SK-N-SH (cell line): ENCODE measurements at regions not wholly inside any gene's neighbourhood (a gene's known extent, or its start where the extent isn't known, plus 50 kb on each side); places are given as distances from the start of the nearest gene placed in this dataset.

Source experiments
- CTCF ChIA-PET: fragments of 300-600, 350-600 bp; formaldehyde crosslinking; extraction: SDS; loops from one replicate; lab custom pipeline; 2021; lab: Yijun Ruan, JAX
- POLR2A ChIA-PET: fragments of 350-600 bp; sonication (Branson Sonifier 250); formaldehyde crosslinking; extraction: SDS; loops from one replicate; lab custom pipeline; 2020; ENCODE audit warnings: antibody characterized with exemption, inconsistent platforms; lab: Yijun Ruan, JAX
- DNase-seq: peaks from one replicate; pipeline ENCODE4 v3.0.0; 2012
- H2AFZ ChIP-seq: fragments of 200-600 bp; sonication (generic); 2 replicates; pipeline ENCODE4 v1.8.1; 2016; ENCODE audit warnings: antibody characterized with exemption, mild to moderate bottlenecking, low read depth
- H3F3A ChIP-seq: fragments of 200-600 bp; sonication (generic); replicated peaks from 2 replicates; pipeline ENCODE3; 2016; ENCODE audit warnings: antibody characterized with exemption, mild to moderate bottlenecking; ENCODE audit not compliant: insufficient read depth
- H3K27ac ChIP-seq, 2 experiments: fragments of 200-500 bp in 1 of 2; fragments of 200-600 bp in 1 of 2; sonication (Bioruptor generic) in 1 of 2; sonication (generic), shearing (Covaris generic) in 1 of 2; 2 replicates each; pipeline versions ENCODE4 v1.5.1 to v1.6.1; 2014 to 2016; ENCODE audit warnings: low read depth in 2 of 2, inconsistent platforms in 1 of 2, low read length in 1 of 2, mild to moderate bottlenecking in 1 of 2, mixed read lengths in 1 of 2
- H3K27me3 ChIP-seq: fragments of 200-600 bp; sonication (generic), shearing (Covaris generic); 2 replicates; pipeline ENCODE4 v1.6.1; 2016; ENCODE audit warnings: mixed run types; ENCODE audit not compliant: insufficient read depth
- H3K36me3 ChIP-seq, 2 experiments: fragments of 200-500 bp in 1 of 2; fragments of 200-600 bp in 1 of 2; sonication (Bioruptor generic) in 1 of 2; sonication (generic) in 1 of 2; replicated peaks in 1 of 2; 2 replicates each; pipeline versions ENCODE3 to v1.5.1; 2014 to 2016; ENCODE audit warnings: low read length in 1 of 2, mild to moderate bottlenecking in 1 of 2; ENCODE audit not compliant: insufficient read depth in 2 of 2, control insufficient read depth in 1 of 2
- H3K4me1 ChIP-seq, 2 experiments: fragments of 200-500 bp in 1 of 2; fragments of 200-600 bp in 1 of 2; sonication (Bioruptor generic) in 1 of 2; sonication (generic), shearing (Covaris generic) in 1 of 2; 2 replicates each; pipeline versions ENCODE4 v1.5.1 to v1.6.1; 2014 to 2016; ENCODE audit warnings: low read depth in 1 of 2, low read length in 1 of 2, mixed run types in 1 of 2; ENCODE audit not compliant: insufficient read depth in 2 of 2, control insufficient read depth in 1 of 2
- H3K4me2 ChIP-seq: fragments of 200-600 bp; sonication (generic), shearing (Covaris generic); 2 replicates; pipeline ENCODE4 v1.6.1; 2017; ENCODE audit warnings: mixed run types
- H3K4me3 ChIP-seq, 2 experiments: fragments of 200-500 bp in 1 of 2; fragments of 200-600 bp in 1 of 2; sonication (Bioruptor generic) in 1 of 2; sonication (generic), shearing (Covaris generic) in 1 of 2; 2 replicates each; pipeline versions ENCODE4 v1.5.1 to v1.8.1; 2014 to 2016; ENCODE audit warnings: low read depth in 2 of 2, inconsistent platforms in 1 of 2, low read length in 1 of 2, mild to moderate bottlenecking in 1 of 2, mixed read lengths in 1 of 2, moderate library complexity in 1 of 2
- H3K79me2 ChIP-seq: fragments of 200-600 bp; sonication (generic); 2 replicates; pipeline ENCODE4 v1.8.1; 2017; ENCODE audit warnings: mild to moderate bottlenecking; ENCODE audit not compliant: insufficient read depth
- H3K9ac ChIP-seq: fragments of 200-600 bp; sonication (generic); 2 replicates; pipeline ENCODE4 v1.6.1; 2017; ENCODE audit warnings: mixed run types
- H3K9me2 ChIP-seq: fragments of 200-600 bp; sonication (generic); 2 replicates; pipeline ENCODE4 v1.6.1; 2017; ENCODE audit warnings: mixed run types
- H3K9me3 ChIP-seq: fragments of 200-600 bp; sonication (generic); 2 replicates; pipeline ENCODE4 v1.6.1; 2017; ENCODE audit warnings: mixed run types, mild to moderate bottlenecking, moderate library complexity
- H4K20me1 ChIP-seq: fragments of 200-600 bp; sonication (generic); 2 replicates; pipeline ENCODE4 v1.6.1; 2017; ENCODE audit warnings: mild to moderate bottlenecking, mixed run types; ENCODE audit not compliant: insufficient read depth
- ELF1 ChIP-seq: IDR thresholded peaks from 2 replicates; pipeline ENCODE4 v1.4.0; 2012
- EP300 ChIP-seq, 2 experiments: IDR thresholded peaks; 2 replicates each; pipeline versions ENCODE4 v1.4.0 to v1.6.1; 2012; ENCODE audit warnings: borderline replicate concordance in 1 of 2, low read depth in 1 of 2, low read length in 1 of 2
- FOSL2 ChIP-seq: IDR thresholded peaks from 2 replicates; pipeline ENCODE4 v1.4.0; 2012; ENCODE audit warnings: low read depth, mild to moderate bottlenecking, moderate library complexity, borderline replicate concordance
- FOXJ3 ChIP-seq: sonication (generic); formaldehyde crosslinking; IDR thresholded peaks from 2 replicates; pipeline ENCODE4 v1.5.1; 2020; ENCODE audit warnings: mild to moderate bottlenecking, missing genetic modification reagents
- FOXM1 ChIP-seq: IDR thresholded peaks from 2 replicates; pipeline ENCODE4 v1.4.0; 2012; ENCODE audit warnings: low read depth, mild to moderate bottlenecking
- GABPA ChIP-seq: IDR thresholded peaks from 2 replicates; pipeline ENCODE4 v1.4.0; 2012; ENCODE audit warnings: low read depth, mild to moderate bottlenecking
- JUND ChIP-seq: IDR thresholded peaks from 2 replicates; pipeline ENCODE4 v1.4.0; 2012
- NRF1 ChIP-seq: IDR thresholded peaks from 2 replicates; pipeline ENCODE4 v1.6.1; 2012; ENCODE audit warnings: low read depth, mild to moderate bottlenecking, low read length
- POLR2AphosphoS5 ChIP-seq: IDR thresholded peaks from 2 replicates; pipeline ENCODE4 v1.6.1; 2012; ENCODE audit warnings: low read depth, low read length
- RCOR1 ChIP-seq: fragments of 150-350 bp; IDR thresholded peaks from 2 replicates; pipeline ENCODE4 v1.6.1; 2017; ENCODE audit warnings: antibody characterized with exemption, low read length
- RFX5 ChIP-seq: IDR thresholded peaks from 2 replicates; pipeline ENCODE4 v1.6.1; 2012; ENCODE audit warnings: mild to moderate bottlenecking, improper control_type of control experiment, low read length
- RXRA ChIP-seq: IDR thresholded peaks from 2 replicates; pipeline ENCODE4 v1.4.0; 2012; ENCODE audit warnings: low read depth, mild to moderate bottlenecking, borderline replicate concordance
- SIN3A ChIP-seq: IDR thresholded peaks from 2 replicates; pipeline ENCODE4 v1.6.1; 2012; ENCODE audit warnings: low read depth, mild to moderate bottlenecking, low read length, moderate library complexity, borderline replicate concordance
- TCF12 ChIP-seq: IDR thresholded peaks from 2 replicates; pipeline ENCODE4 v1.4.0; 2012
- TF ChIP-seq, protein P1 (sequence below): IDR thresholded peaks from 2 replicates; pipeline ENCODE4 v1.6.1; 2012; ENCODE audit warnings: mild to moderate bottlenecking, low read depth, low read length, moderate library complexity
- TF ChIP-seq, protein P2 (sequence below): fragments of 150-350 bp; IDR thresholded peaks from 2 replicates; pipeline ENCODE4 v1.6.1; 2017; ENCODE audit warnings: antibody characterized with exemption, low read length, low read depth, borderline replicate concordance
- TF ChIP-seq, protein P3 (sequence below): fragments of 200-600 bp; sonication (generic); IDR thresholded peaks from 2 replicates; pipeline ENCODE4 v1.6.1; 2017; ENCODE audit warnings: antibody characterized with exemption, mild to moderate bottlenecking, moderate library complexity
- TF ChIP-seq, protein P4 (sequence below): IDR thresholded peaks from 2 replicates; pipeline ENCODE4; 2012
- TF ChIP-seq, protein P5 (sequence below): IDR thresholded peaks from 2 replicates; pipeline ENCODE4 v1.4.0; 2012; ENCODE audit warnings: low read depth, borderline replicate concordance

DNA sequence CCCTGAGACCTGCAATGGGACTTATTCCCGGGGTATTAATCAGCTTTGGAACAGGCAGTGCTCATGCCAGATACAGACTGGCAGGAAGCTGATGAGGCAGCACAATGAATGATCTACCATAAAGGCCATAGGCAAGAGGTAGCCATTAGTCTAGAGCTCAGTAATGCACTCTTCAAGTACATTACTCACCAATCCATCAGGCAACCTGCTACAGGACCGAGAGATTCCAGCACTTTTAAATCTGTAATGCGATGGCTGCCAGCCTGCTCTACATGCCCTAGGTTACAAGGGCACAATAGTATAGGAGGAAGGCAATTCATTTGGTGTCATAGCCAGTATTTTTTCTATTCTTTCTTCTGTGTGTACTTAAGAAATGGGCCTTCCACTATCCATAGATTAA, 217.8 kb upstream of the PMFBP1 start (continued):
- TF ChIP-seq, protein P1, sequence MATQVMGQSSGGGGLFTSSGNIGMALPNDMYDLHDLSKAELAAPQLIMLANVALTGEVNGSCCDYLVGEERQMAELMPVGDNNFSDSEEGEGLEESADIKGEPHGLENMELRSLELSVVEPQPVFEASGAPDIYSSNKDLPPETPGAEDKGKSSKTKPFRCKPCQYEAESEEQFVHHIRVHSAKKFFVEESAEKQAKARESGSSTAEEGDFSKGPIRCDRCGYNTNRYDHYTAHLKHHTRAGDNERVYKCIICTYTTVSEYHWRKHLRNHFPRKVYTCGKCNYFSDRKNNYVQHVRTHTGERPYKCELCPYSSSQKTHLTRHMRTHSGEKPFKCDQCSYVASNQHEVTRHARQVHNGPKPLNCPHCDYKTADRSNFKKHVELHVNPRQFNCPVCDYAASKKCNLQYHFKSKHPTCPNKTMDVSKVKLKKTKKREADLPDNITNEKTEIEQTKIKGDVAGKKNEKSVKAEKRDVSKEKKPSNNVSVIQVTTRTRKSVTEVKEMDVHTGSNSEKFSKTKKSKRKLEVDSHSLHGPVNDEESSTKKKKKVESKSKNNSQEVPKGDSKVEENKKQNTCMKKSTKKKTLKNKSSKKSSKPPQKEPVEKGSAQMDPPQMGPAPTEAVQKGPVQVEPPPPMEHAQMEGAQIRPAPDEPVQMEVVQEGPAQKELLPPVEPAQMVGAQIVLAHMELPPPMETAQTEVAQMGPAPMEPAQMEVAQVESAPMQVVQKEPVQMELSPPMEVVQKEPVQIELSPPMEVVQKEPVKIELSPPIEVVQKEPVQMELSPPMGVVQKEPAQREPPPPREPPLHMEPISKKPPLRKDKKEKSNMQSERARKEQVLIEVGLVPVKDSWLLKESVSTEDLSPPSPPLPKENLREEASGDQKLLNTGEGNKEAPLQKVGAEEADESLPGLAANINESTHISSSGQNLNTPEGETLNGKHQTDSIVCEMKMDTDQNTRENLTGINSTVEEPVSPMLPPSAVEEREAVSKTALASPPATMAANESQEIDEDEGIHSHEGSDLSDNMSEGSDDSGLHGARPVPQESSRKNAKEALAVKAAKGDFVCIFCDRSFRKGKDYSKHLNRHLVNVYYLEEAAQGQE, result no peak
- TF ChIP-seq EP300 (IDR thresholded peaks at IDR 0.05; ENCODE audit: borderline replicate concordance in 1 of 2, low read depth in 1 of 2, low read length in 1 of 2), result no peak
- no peak for TF ChIP-seq RFX5
- TF ChIP-seq, protein P2, sequence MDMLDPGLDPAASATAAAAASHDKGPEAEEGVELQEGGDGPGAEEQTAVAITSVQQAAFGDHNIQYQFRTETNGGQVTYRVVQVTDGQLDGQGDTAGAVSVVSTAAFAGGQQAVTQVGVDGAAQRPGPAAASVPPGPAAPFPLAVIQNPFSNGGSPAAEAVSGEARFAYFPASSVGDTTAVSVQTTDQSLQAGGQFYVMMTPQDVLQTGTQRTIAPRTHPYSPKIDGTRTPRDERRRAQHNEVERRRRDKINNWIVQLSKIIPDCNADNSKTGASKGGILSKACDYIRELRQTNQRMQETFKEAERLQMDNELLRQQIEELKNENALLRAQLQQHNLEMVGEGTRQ, result no peak
- TF ChIP-seq TCF12, result no peak
- no peak for TF ChIP-seq ELF1
- TF ChIP-seq, protein P3, sequence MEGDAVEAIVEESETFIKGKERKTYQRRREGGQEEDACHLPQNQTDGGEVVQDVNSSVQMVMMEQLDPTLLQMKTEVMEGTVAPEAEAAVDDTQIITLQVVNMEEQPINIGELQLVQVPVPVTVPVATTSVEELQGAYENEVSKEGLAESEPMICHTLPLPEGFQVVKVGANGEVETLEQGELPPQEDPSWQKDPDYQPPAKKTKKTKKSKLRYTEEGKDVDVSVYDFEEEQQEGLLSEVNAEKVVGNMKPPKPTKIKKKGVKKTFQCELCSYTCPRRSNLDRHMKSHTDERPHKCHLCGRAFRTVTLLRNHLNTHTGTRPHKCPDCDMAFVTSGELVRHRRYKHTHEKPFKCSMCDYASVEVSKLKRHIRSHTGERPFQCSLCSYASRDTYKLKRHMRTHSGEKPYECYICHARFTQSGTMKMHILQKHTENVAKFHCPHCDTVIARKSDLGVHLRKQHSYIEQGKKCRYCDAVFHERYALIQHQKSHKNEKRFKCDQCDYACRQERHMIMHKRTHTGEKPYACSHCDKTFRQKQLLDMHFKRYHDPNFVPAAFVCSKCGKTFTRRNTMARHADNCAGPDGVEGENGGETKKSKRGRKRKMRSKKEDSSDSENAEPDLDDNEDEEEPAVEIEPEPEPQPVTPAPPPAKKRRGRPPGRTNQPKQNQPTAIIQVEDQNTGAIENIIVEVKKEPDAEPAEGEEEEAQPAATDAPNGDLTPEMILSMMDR, result no peak
- TF ChIP-seq FOSL2, result no peak
- TF ChIP-seq NRF1, result no peak

DNA sequence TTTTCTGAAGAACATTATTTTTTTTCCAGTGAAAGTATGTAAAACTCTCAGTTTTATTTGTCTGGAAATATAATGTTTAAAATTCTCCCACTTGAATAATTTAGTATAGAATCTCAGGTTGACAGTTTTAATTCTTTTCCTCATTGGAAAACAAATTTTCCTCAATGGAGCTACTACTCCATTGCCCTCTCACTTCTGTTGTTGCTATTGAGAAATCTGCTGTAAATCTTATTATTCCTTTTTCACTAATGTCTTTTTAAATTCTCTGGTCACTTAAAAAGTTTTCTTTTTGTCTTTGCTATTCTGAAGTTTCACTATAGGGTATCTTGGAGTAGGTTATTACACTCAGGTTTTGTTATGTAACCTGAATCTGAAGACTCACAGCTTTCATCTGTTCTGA, 216.1 kb upstream of the PMFBP1 start:
- DNase-seq, result no peak
- Histone ChIP-seq H3K36me3 (peaks cover 5 to 7% of the 10 kb centered on the region in 2 experiments), H3K9me2 (no peaks in the 10 kb centered on the region), H3K4me1 (no peaks in the 10 kb centered on the region), H3K27ac (no peak overlapping the region), H3K4me2 (no peak overlapping the region), H3K9ac (no peak overlapping the region), H3K79me2 (no peaks in the 10 kb centered on the region), H2AFZ (no peak overlapping the region), H3K9me3 (peaks cover 17% of the 10 kb centered on the region; the same call in 1 of the 2 replicates), H3K27me3 (no peaks in the 10 kb centered on the region), H3F3A (no peaks in the 10 kb centered on the region), H3K4me3 (no peak overlapping the region), H4K20me1 (no peaks in the 10 kb centered on the region)
- ChIA-PET CTCF (interaction anchor here (0.9 to 1.4 kb wide), 3 partner anchors 11 to 193 kb away, joined by 3 to 9 read pairs (median 5); no protein-coding TSS in a partner anchor), POLR2A (no interaction called here)
- no peak for TF ChIP-seq TCF12
- no peak for TF ChIP-seq FOSL2
- TF ChIP-seq, protein P4, sequence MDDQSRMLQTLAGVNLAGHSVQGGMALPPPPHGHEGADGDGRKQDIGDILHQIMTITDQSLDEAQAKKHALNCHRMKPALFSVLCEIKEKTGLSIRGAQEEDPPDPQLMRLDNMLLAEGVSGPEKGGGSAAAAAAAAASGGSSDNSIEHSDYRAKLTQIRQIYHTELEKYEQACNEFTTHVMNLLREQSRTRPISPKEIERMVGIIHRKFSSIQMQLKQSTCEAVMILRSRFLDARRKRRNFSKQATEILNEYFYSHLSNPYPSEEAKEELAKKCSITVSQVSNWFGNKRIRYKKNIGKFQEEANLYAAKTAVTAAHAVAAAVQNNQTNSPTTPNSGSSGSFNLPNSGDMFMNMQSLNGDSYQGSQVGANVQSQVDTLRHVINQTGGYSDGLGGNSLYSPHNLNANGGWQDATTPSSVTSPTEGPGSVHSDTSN, result no peak
- TF ChIP-seq EP300 (IDR thresholded peaks at IDR 0.05; ENCODE audit: borderline replicate concordance in 1 of 2, low read depth in 1 of 2, low read length in 1 of 2), result no peak
- no peak for TF ChIP-seq GABPA
- no peak for TF ChIP-seq POLR2AphosphoS5
- TF ChIP-seq, protein P5, sequence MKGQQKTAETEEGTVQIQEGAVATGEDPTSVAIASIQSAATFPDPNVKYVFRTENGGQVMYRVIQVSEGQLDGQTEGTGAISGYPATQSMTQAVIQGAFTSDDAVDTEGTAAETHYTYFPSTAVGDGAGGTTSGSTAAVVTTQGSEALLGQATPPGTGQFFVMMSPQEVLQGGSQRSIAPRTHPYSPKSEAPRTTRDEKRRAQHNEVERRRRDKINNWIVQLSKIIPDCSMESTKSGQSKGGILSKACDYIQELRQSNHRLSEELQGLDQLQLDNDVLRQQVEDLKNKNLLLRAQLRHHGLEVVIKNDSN, result no peak
- no peak for TF ChIP-seq FOXM1
- no peak for TF ChIP-seq RXRA
- TF ChIP-seq, protein P3, result no peak
- TF ChIP-seq JUND, result no peak
- TF ChIP-seq RCOR1, result no peak
- TF ChIP-seq, protein P2, result no peak
- TF ChIP-seq FOXJ3 (CRISPR knock-in tag), result no peak
- TF ChIP-seq SIN3A, result no peak
